GM19025 (cell line): ENCODE measurements at regions not wholly inside any gene's neighbourhood (a gene's known extent, or its start where the extent isn't known, plus 50 kb on each side); places are given as distances from the start of the nearest gene placed in this dataset.
"Not testable (repeated sequence)": the region's sequence is repeated elsewhere in the genome, so short reads cannot be mapped to it uniquely, and the experiment has no call there.

Source experiments
- ATAC-seq: cut with Tn5 transposase; IDR thresholded peaks from one replicate; pipeline ENCODE4 v1.9.1; 2021; ENCODE audit warnings: mild to moderate bottlenecking, low read depth, moderate library complexity; ENCODE audit not compliant: unreplicated experiment

DNA sequence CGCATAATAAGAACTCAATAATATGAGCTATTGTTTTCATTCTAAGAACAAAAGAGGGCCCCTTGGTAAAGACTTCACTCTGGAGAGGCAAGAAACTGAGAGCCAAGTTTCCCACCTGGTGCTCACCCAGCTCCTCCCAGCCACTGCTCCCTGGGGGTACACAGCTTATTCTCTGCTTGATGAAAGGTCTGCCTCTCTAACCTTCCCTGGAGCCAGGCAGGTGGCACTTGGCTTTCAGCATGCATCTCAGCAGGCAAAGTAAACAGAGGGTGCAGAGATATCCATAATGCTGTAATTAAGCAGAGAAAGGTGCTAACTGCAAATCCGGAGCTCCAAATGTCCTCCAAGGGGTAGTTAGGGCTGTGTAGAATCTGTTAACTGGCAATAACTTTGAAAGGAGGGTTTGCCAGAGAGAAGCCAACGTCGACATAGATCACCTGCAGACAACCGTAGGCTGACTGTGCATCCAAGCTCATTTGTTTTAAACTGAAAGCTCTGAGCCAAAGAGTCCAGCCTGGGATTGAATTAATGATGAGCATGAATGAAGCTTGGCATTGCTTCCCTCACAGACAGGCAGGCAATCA lies 159.6 kb upstream of the PROK2 start:
- ATAC-seq = no peak

DNA sequence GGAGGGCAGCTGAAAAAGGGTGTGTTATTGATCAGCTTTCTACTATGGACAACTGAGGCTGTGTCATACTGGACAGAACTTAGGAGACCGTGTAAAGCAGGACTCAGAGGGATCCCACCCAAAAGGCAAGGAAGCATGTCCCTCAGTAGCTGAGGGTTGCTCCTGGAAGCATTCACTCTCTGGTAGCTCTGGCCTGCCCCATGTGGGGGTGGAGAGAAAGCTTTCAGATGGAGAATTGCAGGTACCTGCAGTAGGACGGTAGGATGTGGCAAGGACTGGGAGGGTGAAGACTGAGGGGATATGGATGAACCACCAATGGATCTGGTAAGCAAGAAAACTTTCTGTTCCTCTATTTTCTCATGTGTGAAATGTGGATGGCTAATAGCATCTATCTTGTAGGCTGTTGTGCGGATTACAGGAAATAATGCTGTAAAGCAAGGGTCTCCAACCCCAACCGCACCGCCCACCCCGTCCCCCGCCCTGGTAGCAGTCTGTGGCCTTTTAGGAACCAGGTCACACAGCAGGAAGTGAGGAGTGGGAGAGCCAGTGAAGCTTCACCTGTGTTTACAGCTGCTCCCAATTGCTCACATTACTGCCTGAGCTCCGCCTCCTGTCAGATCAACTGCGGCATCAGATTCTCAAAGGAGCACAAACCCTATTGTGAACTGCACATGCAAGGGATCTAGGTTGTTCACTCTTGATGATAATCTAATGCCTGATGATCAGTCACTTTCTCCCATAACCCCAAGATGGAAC lies 157.7 kb upstream of the PROK2 start:
- no peak for ATAC-seq

DNA sequence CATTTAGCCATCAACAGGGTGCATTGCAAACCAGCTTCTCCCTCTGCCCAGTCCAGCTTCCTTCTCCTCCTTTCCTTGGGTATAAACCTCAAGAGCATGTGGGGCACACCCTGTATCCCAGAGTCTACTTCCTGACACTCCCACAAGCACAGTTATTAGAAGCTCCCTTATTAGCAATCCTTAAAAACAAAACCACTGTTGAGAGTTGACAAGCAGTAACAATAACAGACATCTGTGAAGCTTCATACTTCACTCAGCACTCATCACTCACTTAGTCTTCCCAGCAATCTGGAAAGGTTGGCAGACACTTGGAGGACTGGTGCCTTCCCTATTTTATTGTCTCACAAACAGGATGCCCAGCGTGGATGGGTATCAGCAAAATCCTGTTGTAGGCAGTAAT lies 155.5 kb upstream of the PROK2 start:
- ATAC-seq = no peak

DNA sequence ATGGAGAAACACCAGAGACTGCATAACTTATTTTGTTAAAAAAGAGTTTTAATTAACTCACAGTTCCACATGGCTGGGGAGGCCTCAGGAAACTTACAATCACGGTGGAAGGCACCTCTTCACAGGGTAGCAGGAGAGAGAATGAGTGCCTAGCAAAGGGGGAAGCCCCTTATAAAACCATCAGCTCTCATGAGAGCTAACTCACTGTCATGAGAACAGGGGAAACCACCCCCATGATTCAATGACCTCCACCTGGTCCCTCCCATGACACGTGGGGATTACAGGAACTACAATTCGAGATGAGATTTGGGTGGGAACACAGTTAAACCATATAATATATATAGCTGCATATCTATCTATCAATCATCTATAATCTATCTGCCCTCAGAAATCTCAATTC lies 153.1 kb upstream of the PROK2 start:
- ATAC-seq = not testable (repeated sequence)

DNA sequence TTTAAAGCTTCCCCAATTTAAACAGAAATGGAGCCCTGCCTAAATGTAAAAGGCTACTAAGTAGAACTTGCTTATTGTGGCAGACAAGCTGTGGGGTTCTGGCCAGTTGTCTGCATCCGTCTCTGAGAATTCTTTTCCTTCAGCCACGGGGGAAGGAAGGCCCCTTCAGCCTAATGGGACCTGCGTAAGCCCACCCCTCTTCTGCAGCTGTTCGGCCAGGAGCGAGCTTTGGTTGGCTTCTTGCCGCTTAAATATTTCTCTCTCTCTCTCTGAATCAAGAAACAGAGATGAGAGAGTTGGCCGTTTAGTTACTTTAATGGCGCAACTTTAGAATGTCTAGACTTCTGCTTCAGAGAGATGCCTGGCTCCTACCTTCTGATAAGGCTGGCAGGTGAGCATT lies 151.7 kb upstream of the PROK2 start:
- ATAC-seq = no peak

DNA sequence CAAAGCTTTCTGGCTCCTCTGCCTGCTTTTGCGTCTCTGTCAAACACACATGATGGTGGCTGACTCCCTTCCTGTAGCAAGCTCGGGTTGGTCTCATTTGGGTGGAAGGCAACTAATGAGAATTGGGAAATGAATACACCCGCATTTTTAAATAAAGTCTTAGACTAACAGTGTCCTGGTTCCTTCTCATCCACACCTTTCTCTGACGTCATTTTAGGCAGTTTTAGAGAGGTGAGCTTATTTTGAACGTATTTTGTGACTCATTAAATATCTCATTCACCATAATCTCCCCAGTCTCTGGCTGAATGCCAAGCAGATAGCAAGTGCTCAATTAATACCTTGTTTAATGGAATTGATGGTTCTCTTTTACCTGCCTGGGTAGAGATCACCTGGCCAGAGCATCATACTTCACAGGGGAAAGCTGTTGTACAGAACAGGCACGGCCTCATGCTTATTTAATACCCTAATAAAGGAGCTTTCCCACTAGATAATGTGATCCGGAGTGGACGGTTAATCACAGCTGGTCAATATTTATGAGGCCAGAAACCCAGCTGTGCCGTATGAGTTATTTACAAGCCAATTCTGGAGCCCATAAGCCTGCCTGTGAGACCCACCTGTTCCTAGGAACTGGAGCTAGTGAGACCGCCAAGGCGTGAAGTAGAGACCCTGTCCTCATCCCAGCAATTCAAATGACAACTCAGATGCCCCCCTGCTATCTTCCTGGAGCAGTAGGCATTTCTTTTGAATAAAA lies 149.7 kb upstream of the PROK2 start:
- no peak for ATAC-seq

DNA sequence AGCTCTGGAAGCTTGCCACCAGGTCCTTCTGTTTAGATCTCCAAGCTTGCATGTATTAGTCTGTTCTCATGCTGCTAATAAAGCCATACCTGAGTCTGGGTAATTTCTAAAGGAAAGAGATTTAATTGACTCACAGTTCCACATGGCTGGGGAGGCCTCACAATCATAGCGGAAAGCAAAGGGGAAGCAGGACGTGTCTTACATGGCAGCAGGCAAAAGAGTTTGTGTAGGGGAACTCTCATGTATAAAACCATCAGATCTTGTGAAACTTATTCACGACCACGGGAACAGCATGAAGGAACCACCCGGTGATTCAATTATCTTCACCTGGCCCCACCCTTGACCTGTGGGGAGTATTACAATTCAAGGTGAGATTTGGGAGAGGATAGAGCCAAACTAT lies 147.0 kb upstream of the PROK2 start:
- no peak for ATAC-seq

DNA sequence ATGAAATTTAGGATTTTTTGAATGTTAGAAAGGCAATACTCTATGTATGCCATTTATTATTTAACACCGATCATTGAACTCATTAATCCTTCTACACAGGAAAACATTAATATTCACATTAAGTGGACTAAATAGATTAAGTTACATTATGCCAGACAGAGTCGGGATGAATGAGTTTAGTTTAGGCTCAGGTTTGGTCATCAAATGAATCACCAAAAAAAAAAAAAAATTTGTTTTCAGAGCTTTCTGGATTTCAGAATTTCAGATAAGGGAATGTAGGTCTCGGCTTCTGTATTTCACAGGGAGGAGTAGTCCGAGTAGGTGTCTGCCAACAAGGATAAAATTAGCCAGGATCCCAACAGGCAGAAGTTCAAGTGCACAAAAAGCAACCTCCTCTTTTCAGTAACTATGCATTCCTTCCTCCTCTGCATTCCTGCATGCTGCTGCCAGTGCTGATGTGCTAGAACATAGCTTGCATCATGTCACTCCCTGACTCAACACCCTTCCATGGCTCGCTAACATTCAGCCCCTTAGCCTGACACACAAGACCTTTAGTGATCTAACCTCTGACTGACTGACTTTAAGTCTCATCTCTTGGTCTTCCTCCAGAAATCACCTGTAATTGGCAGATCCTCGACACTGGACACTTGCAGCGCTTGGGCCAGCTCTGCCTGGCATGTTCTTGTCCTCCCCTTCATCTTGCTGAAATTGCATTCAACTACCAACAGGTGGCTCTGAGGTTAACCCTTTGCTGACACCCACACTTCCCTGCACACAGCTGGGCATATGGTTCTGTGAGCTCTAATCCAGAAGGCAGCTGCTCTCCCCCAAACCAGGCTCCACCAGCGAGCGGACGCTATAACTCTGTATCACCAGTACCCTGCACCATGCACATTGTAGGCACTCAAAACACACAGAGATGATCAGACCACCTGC lies 145.4 kb upstream of the PROK2 start:
- no peak for ATAC-seq

DNA sequence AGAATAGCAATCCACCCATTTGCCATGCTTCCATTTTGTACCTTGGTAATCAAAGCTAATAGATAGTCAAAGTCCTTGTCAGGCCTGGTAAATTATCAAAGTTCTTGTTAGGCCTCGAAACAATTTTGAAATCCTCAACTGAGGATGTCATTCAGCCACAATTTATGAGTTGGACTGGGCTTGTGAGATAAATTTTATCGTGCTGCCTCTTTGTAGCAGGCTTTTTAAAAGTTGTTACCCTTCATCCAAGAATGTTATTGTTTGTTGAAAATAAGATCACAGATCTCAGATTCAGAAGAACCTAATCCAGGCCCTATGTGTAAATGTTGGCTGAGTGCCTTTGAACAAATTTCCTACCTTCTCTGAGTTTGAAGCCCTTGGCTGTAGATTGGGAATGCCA lies 143.3 kb upstream of the PROK2 start:
- ATAC-seq = no peak

DNA sequence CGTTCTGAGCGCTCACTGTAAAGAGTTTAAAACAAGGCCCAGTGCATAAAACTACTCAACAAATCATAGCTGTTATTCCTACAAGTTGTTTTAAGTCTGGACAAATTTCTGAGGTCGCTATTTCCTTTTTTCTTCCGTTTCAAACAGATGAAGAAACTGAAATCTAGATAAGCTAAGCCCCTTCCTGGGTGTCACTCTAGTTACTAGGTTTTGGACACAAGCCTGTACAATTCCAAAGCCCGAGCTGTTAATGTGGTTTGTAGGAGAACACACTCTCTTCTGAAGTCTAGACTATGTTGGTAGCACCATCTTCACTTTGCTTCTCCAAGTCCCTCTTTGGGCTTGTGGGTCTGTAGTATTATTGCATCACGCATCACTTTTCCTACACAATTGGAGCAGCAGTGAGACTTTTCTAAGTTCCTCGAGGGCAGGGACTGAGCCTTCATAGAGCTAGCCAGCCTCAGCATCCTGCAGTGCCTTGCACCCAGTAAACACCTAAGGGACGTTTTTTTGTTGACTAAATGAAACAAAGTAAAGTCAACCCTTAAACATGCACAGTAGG lies 142.6 kb upstream of the PROK2 start:
- ATAC-seq = no peak

DNA sequence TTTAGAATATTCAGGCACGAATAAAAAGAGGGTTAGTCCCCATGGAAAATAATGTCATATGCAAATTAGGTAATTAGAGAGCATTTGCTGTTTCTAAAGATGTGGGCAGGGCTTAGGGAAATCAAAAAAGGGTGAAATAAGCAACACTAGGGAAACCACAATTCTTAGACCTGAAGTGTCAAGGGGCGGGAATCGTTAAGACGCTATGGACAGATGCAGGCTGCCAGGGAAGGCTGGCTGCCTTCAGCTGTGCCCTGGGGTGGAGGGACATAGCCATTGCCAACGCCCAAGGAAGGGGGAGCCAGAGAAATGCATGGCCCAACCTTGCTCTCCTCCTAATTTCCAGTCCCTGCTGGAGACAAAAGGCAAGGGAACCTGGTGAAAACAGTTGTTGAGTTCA lies 141.7 kb upstream of the PROK2 start:
- no peak for ATAC-seq

DNA sequence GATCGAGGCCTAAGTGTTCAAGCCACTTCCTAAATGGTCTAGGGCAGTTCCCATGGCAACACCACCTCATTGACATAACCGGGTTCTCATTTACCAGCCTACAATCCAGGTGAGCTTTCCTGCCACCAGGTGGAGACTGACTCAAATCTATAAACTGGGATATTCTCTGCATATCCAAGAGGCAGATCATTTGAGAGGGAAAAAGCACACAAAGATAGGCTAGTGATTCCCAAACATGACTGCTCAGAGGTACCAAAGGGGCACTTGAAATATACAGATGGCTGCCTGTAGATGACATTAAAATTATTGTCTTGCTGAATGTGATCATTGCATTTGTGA lies 141.3 kb upstream of the PROK2 start:
- ATAC-seq = no peak

DNA sequence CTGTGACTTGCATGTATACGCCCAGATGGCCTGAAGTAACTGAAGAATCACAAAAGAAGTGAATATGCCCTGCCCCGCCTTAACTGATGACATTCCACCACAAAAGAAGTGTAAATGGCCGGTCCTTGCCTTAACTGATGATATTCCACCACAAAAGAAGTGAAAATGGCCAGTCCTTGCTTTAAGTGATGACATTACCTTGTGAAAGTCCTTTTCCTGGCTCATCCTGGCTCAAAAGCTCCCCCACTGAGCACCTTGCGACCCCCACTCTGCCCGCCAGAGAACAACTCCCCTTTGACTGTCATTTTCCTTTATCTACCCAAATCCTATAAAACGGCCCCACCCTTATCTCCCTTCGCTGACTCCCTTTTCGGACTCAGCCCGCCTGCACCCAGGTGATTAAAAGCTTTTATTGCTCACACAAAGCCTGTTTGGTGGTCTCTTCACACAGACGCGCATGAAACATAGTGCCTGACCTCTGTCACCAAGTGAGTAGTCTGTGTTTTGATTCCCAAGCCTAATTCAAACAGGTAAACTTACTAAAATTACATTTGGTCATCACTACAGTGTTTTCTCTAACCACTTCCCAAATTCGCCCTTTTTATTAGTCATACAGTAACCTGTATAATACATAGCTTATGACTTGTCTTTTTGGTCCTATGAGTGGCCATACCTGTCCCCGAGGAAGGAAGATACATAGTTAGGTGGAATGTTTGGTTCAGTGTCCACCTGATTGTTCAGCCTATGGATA lies 140.7 kb upstream of the PROK2 start:
- not testable (repeated sequence) for ATAC-seq

DNA sequence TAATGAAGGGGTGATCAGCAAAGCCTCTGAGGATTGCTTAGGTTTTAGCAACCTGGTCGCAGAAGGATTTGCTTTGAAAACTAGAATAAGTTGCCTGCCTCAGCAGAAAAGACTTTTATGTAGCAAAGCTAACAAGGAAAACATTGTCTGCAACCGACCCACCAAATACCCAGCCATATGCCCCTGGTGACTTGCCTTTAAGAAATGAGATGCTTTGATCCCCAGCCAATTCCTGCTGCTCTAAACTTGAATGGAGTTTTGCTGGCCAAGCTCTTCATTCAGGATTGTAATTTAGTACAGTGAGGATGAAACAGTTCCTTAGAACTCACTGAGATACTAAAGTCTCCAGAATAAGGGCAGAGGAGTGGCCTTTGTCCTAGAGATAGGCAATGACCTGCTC lies 139.8 kb upstream of the PROK2 start:
- ATAC-seq = no peak

DNA sequence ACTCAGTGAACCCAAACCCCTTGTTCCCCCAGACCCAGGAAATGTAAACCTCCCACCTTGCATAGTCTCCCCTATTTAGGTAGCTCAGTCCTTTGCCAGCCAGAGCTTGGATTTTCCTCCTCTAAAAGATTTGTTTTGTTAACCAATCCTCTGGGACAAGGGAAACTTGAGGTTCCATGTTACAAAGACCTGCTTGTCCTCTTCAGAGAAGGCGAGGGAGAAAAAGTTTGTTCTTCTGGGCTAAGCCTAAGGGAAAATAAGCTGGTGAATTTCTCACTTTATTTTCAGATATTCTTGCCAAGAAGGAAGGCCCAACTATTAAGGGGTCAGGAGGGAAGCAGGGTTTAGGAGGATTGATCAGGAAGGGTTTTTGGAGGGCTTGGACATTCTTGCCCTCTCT lies 136.1 kb upstream of the PROK2 start:
- ATAC-seq = no peak

DNA sequence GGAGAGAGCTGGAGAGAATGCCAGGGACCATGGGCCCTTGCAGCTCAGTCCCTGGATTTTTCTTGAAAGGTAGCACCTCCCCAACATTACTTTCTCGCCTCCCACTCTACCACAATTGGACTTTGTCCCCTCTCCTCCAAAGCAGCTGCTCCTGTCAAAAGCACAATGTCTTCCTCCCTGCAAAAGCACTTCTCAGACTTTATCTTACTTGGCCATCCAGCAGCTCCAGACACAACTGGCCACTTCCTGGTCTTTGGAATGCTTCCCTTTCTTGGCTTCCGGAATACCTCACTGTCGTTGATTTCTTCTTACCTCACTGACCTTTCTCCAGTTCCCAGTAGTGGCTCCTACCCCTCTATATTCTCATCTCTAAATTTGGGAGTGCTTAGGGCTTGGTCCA lies 134.6 kb upstream of the PROK2 start:
- no peak for ATAC-seq

DNA sequence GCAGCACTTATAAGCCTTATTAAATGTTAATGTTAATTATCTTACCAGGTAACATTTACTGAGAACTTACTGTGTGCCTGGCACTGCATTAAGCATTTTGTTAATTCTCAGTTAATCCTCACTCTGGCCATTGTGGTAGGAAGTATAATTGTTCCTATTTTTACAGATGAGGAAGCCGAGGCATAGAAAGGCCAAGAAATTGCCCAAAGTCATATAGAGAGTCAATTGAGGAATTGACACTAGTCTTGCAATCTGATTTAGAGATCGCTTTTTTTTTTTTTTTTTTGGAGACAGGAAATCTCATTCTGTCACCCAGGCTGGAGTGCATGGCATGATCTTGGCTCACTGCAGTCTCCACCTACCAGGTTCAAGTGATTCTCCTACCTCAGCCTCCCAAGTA lies 132.6 kb upstream of the PROK2 start:
- no peak for ATAC-seq

DNA sequence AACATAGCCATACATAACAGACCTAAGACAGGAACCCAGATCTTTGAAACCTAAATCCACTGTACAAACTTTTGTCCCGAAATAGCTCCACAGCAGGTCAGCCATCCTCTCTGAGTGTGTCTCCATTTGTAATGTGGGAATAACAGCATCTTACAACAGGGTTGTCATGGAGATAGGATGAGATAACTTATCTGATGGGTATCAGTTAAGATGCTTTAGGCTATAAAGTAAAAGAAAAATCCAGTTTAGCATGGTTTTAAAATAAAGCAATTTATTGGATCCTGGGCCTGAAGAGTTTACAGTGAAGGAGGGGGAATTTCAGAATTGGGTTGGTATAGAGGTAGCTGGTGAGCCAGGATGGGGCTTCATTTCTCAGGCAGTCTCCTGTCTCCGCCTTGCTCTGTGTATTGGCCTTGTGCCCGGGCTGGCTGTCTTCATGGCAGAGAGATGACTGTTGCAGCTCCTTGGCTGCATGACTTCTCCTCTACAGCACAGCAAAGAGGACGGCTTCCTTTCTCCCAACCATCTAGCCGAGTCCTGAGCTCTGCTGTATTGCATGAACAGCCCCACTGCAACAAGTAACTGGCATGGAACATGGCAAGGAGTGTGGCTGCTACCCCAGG lies 131.9 kb upstream of the PROK2 start:
- ATAC-seq = no peak

DNA sequence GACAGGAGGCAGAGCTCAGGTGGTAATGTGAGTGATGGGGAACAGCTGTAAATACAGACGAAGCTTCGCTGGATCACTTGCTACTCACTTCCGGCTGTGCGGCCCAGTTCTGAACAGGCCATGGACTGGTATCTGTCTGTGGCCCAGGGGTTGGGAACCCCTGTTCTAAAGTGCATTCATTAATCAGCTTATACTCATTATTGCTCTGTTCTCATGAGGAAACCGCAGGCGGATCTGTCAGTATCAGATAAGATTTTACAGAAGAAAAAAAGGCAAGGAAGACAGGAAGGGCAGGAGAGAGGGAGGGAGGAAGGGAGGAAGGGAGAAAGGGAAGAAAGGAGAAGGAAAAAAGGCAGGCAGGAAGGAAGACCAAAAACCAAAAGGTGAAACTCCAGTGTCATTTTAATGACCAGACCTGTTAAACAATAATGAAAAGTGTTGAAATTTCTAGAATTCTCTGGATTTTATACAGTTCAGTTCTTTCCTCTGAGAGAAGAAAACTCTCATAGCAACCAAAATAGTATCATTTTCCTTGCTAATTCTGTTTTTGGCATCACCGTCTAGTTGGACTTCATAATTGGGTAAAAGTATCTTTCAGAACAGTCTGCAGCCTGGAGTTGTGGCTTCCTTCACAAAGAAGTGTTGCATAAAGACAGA lies 128.0 kb upstream of the PROK2 start:
- no peak for ATAC-seq
